GM21360 (cell line): ENCODE measurements at regions not wholly inside any gene's neighbourhood (a gene's known extent, or its start where the extent isn't known, plus 50 kb on each side); places are given as distances from the start of the nearest gene placed in this dataset.
"Not testable (repeated sequence)": the region's sequence is repeated elsewhere in the genome, so short reads cannot be mapped to it uniquely, and the experiment has no call there.

Experiments used
- ATAC-seq: cut with Tn5 transposase; IDR thresholded peaks from one replicate; pipeline ENCODE4 v1.9.1; 2021; ENCODE audit warnings: mild to moderate bottlenecking, moderate library complexity; ENCODE audit not compliant: unreplicated experiment

DNA sequence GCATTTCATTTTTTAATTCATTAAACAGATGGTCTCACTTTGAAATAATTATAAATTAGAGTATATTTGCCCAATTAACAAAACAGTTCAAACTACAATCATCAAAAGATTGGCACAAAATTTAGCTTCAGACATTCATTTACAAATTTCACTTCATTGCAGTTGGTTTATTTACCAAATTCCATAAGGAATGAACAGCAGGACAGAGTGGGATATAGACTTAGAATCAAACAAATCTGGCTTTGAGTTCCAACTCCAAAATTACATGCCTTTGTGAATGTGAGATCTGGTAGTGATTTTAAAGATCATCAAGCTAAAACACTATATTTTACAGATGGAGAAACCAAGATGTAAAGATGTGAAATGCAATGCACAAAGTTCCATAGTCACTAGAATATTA is 310.7 kb upstream of the CNTN5 start:
- no peak for ATAC-seq

DNA sequence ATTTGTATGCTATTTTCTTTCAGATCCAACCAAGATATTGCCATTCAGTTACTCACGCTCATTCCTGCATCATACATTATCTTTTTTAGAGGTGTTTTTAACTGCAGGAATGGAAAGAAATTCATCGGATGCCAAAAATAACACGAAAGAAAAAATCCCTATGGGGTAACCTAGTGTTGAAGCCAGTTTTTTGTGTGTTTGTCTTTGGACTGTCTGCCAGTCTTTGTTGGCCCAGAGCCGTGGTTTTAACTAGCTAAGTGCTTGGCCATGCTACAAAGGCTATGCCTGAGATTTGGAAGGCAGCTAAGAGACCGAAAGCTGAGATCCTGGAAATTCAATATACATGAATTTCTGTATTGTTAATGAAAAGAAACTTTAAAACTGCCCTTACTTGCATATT is 309.8 kb upstream of the CNTN5 start:
- no peak for ATAC-seq

DNA sequence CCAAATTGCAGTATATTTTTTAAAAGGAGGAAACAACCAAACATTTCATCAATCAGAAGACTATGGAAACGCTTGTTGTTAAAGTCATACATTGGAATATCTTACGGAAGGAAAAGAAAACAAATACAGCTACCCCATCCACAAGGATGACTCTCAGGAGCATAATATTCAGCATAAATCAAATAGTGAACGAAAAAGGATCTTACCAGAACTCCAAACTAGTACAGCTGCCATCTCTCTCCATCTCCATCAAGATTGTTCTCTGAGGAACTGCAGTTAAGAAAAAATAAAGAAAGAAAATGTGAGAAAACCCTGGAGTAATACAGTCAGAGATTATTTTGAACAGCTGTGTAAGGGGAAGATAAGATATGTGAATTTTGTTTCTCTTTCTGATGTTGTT is 299.8 kb upstream of the CNTN5 start:
- no peak for ATAC-seq

- no peak for ATAC-seq
These were observed 295.3 kb upstream of the CNTN5 start for GRCh38 chr11:98725471-98725870.

DNA sequence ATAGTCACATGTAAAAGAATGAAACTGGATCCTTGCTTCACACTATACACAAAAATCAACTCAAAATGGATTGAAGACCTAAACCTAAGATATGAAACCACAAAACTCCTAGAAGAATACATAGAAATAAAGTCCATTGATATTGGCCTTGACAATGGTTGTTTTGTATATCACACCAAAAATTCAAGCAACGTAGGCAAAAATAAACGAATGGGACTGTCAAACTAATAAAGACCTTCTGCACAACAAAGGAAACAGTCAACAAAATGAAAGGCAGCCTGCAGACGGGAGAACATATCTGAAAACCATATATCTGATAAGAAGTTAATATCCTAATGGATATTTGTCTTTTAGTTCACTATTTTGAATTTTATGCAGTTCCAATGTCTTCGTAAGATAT is 292.3 kb upstream of the CNTN5 start:
- no peak for ATAC-seq

- no peak for ATAC-seq
These were observed 291.6 kb upstream of the CNTN5 start for GRCh38 chr11:98729118-98729517.

GRCh38 chr11:98732947-98733346 is 287.8 kb upstream of the CNTN5 start:
- no peak for ATAC-seq

- ATAC-seq = not testable (repeated sequence)
These were observed 287.4 kb upstream of the CNTN5 start for GRCh38 chr11:98733378-98733777.

DNA sequence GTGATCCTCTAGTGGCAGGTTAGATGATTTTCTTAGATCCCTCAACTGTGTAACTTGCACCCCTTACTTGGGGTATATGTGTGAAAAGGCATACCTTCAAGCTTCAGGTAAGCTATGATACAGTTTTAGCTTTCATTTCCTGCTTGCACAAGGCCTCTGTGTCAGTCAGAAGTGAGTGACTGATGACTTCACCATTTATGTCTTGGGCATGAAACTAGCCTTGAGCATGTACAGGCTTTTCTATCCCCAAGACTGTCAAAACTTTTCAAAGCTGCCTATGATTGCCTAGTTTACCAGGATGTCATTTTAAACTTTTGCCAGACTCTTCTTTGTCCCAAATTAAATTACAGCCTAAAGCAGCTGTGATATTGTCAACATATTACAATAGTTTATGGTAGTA is 286.1 kb upstream of the CNTN5 start:
- ATAC-seq = no peak

- no peak for ATAC-seq
These were observed 283.9 kb upstream of the CNTN5 start for GRCh38 chr11:98736833-98737232.

GRCh38 chr11:98740321-98740720 is 280.4 kb upstream of the CNTN5 start:
- no peak for ATAC-seq

GRCh38 chr11:98763446-98763845 is 257.3 kb upstream of the CNTN5 start:
- not testable (repeated sequence) for ATAC-seq

GRCh38 chr11:98766903-98767302 is 253.8 kb upstream of the CNTN5 start:
- no peak for ATAC-seq

DNA sequence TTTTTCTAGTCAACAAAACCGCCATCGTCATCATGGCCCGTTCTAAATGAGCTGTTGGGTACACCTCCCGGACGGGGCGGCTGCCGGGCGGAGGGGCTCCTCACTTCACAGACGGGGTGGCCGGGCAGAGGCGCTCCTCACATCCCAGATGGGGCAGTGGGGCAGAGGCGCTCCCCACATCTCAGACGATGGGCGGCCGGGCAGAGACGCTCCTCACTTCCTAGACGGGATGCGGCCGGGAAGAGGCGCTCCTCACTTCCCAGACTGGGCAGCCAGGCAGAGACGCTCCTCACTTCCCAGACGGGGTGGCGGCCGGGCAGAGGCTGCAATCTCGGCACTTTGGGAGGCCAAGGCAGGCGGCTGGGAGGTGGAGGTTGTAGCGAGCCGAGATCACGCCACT is 250.7 kb upstream of the CNTN5 start:
- not testable (repeated sequence) for ATAC-seq

DNA sequence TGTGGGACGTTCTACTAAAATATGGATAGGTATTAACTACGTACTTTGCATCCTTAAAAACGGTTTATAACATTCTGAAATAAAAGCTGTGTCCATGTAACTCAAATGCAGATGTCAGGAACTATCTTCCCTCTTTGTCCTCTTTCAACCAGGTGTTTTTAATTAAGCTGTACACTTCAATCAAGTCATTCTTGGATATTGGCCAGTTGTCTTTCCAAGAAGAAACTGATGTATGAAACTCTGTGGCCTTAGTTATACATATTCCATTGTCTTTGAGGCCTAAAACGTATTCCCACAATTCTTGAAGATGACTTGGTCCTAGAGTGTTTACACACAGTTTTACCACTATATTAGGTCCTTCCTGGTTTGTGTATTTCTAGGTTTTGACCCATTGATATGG is 249.0 kb upstream of the CNTN5 start:
- ATAC-seq = no peak

DNA sequence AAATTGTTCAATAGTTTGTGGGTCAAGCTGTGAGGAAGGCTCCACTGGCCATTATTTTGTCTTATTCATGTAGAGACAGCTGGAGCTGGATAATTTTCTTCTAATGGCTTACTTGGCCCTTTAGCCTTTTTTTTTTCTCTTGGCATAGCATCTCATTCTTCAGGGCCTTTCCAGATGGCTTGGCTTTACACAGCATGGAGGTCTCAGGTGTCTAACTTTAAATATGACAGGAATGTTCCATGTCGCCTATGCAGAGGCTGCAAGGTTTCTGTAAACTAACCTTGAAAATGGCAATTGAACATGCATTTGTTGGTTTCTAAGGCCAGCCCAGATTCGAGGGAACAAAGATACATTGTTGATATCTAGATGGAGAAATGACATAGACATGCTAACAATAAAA is 247.9 kb upstream of the CNTN5 start:
- no peak for ATAC-seq

- ATAC-seq = no peak
These were observed 227.5 kb upstream of the CNTN5 start for GRCh38 chr11:98793276-98793675.

DNA sequence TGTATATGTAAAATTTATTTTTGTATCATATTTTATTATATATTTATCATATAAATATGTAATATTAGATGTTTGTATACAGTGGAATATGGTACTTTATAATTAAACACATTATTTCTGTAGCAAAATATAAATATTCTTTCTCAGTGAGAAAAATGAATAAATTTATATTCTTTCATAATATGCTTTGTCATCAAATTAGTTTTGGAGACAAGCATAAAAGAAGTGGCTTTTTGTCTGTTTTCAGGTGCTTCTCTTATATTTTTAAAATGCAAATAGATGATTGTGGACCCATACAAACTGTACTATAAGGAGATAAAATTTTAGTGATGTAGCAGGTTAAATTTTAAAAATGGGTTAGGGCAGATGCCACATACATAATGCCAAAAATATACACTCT is 222.4 kb upstream of the CNTN5 start:
- ATAC-seq = no peak

DNA sequence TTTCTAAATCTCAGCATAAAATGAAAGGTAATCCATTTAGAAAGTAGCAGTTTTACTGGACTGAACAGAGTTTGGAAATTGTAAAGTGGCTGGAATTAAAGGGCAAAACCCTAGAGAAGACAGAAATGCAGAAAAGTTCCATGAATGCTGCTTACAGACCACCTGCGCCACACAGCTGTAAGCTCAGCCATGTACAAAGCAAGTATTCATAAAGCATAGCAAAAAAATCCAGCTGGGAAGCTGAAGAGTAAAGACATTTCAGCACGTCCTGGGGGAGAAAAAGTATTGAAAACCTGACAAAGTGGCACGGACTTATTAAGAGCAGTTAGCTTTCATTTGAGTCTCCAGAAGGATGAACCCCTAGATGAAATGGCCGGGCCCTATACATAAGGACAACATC is 220.1 kb upstream of the CNTN5 start:
- no peak for ATAC-seq

DNA sequence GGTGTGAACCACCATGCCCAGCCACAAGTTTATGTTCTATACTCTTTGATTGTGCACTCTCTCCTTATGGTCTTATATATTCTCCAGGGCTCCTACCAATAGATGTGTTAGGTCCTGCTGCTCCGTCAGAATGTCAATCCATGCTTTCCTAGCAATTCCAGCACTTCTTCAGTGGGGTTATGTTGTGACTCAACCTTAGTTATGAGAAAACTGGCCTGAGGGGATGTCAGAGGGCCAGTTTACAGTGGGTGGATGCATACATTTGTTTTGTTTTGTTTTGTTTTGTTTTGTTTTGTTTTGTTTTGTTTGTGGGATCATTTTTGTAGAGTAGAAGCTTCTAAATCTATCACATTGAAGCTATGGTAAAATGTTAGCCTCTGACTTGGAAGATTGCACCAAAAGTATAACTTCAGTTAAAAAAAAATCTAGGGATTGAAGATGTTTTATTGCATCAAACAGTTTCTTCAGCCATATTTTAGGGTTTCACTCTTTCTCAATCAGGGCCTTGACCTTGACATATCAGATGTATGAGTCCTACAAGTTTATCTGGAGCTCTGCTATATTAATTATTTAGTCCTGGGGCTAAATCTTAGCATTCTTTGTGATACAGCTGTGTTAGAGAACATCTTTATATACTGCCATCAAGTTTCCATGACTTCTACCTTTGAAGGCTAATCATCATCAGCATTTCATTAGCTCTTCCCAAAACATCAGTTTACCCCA is 191.6 kb upstream of the CNTN5 start:
- no peak for ATAC-seq

DNA sequence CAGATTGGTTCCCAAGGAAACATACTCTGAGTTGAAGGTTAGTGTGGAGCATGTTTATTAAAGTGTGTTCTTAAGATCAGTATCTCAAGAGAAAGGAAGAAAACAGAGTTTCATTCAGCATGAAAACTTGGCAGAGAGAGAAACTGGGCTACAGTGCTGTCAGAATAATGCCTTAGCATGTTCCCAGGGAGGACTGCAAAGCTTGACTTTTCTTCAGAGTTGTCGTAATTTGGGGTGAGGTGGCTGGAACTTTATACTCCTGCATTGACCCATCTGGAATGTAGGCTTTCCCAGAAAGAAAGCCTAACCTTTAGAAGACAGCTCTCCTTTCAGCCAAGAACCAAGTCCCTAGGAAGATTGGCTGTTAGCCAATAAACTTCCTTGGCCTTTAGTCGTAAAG is 190.8 kb upstream of the CNTN5 start:
- no peak for ATAC-seq

GRCh38 chr11:98834776-98835175 is 186.0 kb upstream of the CNTN5 start:
- no peak for ATAC-seq

DNA sequence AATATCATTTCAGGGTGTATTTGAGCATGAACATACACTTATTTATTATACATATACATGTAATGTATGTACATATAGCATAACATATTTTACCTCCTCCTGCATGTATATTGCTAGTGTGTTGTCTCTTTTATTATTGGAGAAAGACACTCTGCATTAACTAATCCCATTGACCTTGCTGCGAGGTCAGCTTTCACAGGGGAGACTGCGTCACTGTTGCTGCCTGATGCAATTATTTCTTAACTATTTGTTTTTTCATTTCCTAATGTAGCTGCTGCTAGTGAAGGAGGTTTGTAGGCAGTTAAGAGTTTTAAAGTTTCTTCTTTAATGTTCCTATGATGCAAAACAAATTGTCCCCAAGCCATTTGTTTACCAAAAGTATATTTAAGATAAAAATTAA is 185.4 kb upstream of the CNTN5 start:
- ATAC-seq = no peak
